ENCODE measurements at regions not wholly inside any gene's neighbourhood (a gene's known extent, or its start where the extent isn't known, plus 50 kb on each side); places are given as distances from the start of the nearest gene placed in this dataset.

DNA sequence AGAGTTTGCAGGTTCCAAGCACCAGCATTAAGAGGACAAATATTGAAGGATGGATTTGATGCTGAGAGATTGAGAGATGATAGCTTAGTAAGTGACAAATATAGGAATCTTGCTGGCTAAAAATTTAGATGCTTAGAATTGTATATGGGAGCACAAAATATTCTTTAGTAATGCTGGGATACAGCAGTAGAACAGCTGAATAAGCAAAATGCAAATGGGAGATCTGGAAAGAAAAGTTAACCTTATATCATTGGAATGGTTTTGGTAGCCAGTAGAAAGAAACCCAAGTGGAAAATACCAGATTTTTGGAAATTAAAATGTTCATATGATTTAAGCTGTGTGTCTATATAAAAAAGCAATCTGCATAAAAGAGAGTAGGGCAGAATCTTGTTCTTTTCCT, 308.6 kb upstream of the CPEB2 start:
- Mint-ChIP-seq H3K27ac (no peak overlapping the region), H3K4me1 (ENCODE audit: low read depth) (no peaks in the 10 kb centered on the region), H3K27me3 (ENCODE audit: low read depth) (peaks cover 9% of the 10 kb centered on the region), H3K4me3 (no peak overlapping the region), H3K36me3 (ENCODE audit: low read depth) (no peaks in the 10 kb centered on the region), H3K9me3 (peaks cover 3% of the 10 kb centered on the region)
- no peak for DNase-seq
- intact Hi-C loops (cut with micrococcal nuclease) = no loop called here
- CTCF ChIA-PET = no interaction called here

DNA sequence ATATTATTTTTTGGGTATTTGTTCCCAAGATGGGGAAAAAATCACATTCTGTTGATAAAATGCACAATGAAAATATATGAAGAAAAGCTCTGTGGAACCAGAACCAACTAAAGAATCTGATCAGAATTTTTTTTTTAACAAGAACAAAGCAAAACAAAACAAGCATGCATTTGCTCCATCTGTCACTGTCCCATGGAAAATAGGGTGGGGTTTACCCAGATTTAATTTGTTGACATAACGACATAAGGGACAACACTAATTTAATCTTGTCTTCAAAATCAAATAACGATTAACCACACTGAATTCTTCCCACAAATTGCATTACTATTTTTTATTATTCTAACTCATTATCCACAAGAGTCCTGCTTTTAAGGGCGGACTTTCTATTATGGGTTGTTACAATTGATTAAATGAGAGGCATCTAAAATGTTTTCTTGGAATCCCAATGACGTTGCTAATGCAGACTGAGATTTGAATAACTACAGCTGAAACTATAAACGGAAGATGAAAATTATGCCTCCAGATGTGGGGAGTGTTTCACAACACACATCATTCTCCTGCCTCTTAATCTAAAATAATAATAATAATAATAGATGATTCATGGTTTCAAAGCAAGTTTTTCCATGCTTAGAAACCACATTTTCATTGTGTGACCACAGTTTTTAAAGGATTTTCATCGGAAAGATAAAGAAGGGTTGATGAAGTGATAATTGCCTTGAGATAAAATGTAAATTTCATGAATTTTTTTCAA, 307.0 kb upstream of the CPEB2 start:
- H3K27ac Mint-ChIP-seq = no peak overlapping the region
- no peak overlapping the region for H3K4me3 Mint-ChIP-seq
- no peaks in the 10 kb centered on the region for H3K4me1 Mint-ChIP-seq (ENCODE audit: low read depth)
- peaks cover 10% of the 10 kb centered on the region for H3K27me3 Mint-ChIP-seq (ENCODE audit: low read depth)
- peaks cover 3% of the 10 kb centered on the region for H3K9me3 Mint-ChIP-seq
- CTCF ChIA-PET = no interaction called here
- H3K36me3 Mint-ChIP-seq (ENCODE audit: low read depth) = no peaks in the 10 kb centered on the region
- intact Hi-C loops (cut with micrococcal nuclease) = no loop called here
- no peak for DNase-seq

DNA sequence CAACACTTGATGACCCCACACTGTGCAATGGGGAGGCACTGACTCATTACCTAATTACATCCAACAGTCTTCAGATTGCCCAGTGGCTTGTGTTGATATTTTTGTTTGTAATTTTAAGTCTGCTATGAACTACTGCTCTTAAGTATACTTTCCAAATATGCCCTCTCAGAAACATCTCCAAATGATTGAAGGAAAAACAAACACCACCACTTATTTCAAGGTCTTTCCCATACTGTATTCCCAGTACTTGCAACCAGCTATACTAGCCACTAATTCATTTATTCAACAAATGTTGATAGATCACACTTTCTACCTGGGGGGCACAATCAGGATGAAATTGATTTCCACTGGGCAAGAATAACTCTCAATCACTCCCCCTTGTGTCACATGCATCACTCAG, 302.2 kb upstream of the CPEB2 start:
- Mint-ChIP-seq H3K4me3 (no peak overlapping the region), H3K9me3 (no peaks in the 10 kb centered on the region), H3K27ac (no peak overlapping the region), H3K27me3 (ENCODE audit: low read depth) (peaks cover 12% of the 10 kb centered on the region), H3K4me1 (ENCODE audit: low read depth) (peaks cover 8% of the 10 kb centered on the region), H3K36me3 (ENCODE audit: low read depth) (no peaks in the 10 kb centered on the region)
- intact Hi-C loops (cut with micrococcal nuclease) = no loop called here
- no peak for DNase-seq
- CTCF ChIA-PET = interaction anchor here (0.6 kb wide), 1 partner anchor 17 kb away, joined by 4 read pairs; no protein-coding TSS in a partner anchor

DNA sequence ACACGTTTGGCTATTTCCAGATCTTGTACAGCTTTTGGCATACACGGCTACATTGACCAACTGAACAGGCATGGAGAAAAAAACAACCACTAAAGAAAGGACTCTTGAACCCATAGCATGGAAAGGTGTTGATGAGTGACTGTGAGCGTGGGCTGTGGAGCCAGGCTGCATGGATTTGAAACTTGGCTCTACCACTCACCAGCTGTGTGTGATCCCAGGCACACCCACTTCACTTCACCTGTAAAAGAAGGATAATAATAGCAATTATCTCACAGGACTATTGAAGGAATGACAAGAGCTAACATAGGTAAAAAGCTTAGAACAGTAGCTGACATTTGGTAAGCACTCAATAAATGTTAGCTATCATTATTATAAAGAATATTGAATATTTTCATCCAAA, 301.7 kb upstream of the CPEB2 start:
- Mint-ChIP-seq H3K36me3 (ENCODE audit: low read depth) (no peaks in the 10 kb centered on the region), H3K4me1 (ENCODE audit: low read depth) (peaks cover 8% of the 10 kb centered on the region), H3K27me3 (ENCODE audit: low read depth) (peaks cover 12% of the 10 kb centered on the region), H3K27ac (no peak overlapping the region), H3K9me3 (no peaks in the 10 kb centered on the region), H3K4me3 (no peak overlapping the region)
- CTCF ChIA-PET = interaction anchor here (0.6 kb wide), 1 partner anchor 18 kb away, joined by 4 read pairs; no protein-coding TSS in a partner anchor
- intact Hi-C loops (cut with micrococcal nuclease) = no loop called here
- no peak for DNase-seq

DNA sequence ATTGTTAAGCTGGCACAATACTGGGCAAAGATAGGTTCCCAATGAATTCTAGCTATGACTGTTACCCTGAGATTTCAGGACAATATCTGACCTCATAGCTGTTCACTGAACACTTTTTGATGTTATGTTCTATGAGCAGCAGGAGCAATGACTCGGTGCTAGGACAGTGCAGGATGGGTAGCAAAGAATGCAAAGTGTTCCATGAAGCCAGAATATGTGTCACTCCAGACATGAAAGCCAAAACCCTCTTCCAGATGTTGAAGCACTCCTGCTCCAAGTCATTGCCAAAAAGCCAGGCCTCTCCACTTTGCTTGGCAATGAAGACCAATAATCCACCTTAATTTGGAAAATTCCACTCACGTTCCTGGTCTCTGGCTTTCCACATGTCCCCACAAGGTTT, 300.9 kb upstream of the CPEB2 start:
- Mint-ChIP-seq H3K4me3 (no peak overlapping the region), H3K27me3 (ENCODE audit: low read depth) (peaks cover 12% of the 10 kb centered on the region), H3K4me1 (ENCODE audit: low read depth) (peaks cover 8% of the 10 kb centered on the region), H3K36me3 (ENCODE audit: low read depth) (no peaks in the 10 kb centered on the region), H3K9me3 (no peaks in the 10 kb centered on the region), H3K27ac (no peak overlapping the region)
- DNase-seq = no peak
- CTCF ChIA-PET = no interaction called here
- intact Hi-C loops (cut with micrococcal nuclease) = no loop called here

DNA sequence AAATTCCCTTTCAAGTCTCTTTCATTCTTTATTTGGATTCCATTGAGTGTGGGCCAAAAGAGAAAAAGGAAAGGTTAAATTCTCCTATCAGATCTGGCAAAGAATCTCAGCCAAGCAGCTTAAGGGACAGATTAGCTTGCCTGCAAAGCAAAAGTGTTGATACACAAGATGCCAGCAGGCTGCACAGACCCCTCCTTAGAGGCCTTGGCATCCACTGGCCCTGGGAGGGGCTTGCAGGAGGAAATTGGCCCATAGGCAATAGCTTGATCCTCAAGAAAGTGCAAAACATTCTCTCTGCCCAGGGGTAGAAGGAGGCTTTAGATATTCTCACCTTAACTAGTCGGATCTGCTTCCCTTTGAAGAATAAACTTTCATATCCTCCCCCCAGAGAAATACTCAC, 300.4 kb upstream of the CPEB2 start:
- Mint-ChIP-seq H3K9me3 (no peaks in the 10 kb centered on the region), H3K27ac (no peak overlapping the region), H3K27me3 (ENCODE audit: low read depth) (peaks cover 12% of the 10 kb centered on the region), H3K4me1 (ENCODE audit: low read depth) (peaks cover 8% of the 10 kb centered on the region), H3K36me3 (ENCODE audit: low read depth) (no peaks in the 10 kb centered on the region), H3K4me3 (no peak overlapping the region)
- DNase-seq = no peak
- intact Hi-C loops (cut with micrococcal nuclease) = no loop called here
- CTCF ChIA-PET = no interaction called here

DNA sequence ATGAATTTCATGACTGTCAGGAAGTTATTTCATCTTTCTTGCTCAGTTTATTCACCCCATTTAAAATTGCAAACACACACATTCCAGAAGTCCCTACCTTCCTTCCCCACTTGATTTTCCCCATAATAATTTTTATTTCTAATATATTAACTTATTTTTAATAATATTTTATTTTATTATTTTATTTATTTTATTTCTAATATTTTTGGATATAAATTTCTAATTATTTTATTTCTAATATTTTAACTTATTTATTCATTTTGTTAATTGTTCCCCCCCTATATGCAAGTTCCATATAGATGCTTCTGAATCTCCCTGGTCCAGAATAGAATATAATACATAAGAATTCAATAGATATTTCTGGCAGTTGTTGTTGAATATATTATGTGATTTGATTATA, 293.7 kb upstream of the CPEB2 start:
- DNase-seq = no peak
- H3K4me3 Mint-ChIP-seq = no peak overlapping the region
- no peak overlapping the region for H3K27ac Mint-ChIP-seq
- no peaks in the 10 kb centered on the region for H3K9me3 Mint-ChIP-seq
- intact Hi-C loops (cut with micrococcal nuclease) = no loop called here
- CTCF ChIA-PET = no interaction called here
- peaks cover 12% of the 10 kb centered on the region for H3K27me3 Mint-ChIP-seq (ENCODE audit: low read depth)
- H3K4me1 Mint-ChIP-seq (ENCODE audit: low read depth) = no peaks in the 10 kb centered on the region
- no peaks in the 10 kb centered on the region for H3K36me3 Mint-ChIP-seq (ENCODE audit: low read depth)

DNA sequence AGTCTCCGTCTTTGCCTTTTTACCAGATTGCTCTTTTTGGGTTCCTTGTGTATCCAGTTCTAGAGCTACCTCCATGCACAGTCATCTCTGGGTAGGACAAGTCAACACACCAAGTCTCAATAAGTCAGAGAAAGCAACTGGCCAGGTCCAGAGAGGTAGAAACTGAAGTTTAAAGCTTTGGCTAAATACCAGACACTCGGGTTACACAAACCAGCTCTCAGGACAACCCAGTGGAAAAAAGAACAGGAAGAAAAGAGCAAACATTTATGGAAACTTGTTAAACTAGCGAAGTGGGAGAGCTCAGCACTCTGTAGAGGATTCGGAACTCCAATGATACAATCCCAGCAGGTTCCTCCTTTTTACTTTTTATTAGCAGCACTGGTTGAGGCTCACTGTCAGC, 291.0 kb upstream of the CPEB2 start:
- DNase-seq = no peak
- no peaks in the 10 kb centered on the region for H3K9me3 Mint-ChIP-seq
- no peaks in the 10 kb centered on the region for H3K4me1 Mint-ChIP-seq (ENCODE audit: low read depth)
- CTCF ChIA-PET = no interaction called here
- peaks cover 11% of the 10 kb centered on the region for H3K27me3 Mint-ChIP-seq (ENCODE audit: low read depth)
- no peak overlapping the region for H3K4me3 Mint-ChIP-seq
- intact Hi-C loops (cut with micrococcal nuclease) = no loop called here
- no peaks in the 10 kb centered on the region for H3K36me3 Mint-ChIP-seq (ENCODE audit: low read depth)
- no peak overlapping the region for H3K27ac Mint-ChIP-seq

DNA sequence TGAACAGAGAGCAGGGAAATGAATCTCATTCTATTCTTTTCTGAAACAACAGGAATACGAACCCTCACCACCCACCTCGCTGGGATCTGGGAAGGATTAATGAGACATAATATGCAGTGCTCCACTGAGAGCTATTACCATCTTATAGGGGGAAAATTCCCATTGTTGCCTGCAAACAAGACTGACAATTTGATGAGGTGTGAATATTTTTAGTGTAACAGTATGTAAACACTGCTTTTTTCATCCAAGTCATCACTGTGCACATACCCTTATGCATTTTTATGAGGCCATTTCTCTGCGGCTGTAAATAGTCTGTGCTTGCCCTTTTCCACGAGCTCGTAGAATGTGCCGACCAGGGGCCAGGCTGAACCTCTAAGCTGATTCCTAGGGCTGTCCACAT, 285.6 kb upstream of the CPEB2 start:
- Mint-ChIP-seq H3K27me3 (ENCODE audit: low read depth) (peaks cover 35% of the 10 kb centered on the region), H3K4me3 (no peak overlapping the region), H3K36me3 (ENCODE audit: low read depth) (no peaks in the 10 kb centered on the region), H3K4me1 (ENCODE audit: low read depth) (no peaks in the 10 kb centered on the region), H3K9me3 (peaks cover 7% of the 10 kb centered on the region), H3K27ac (no peak overlapping the region)
- CTCF ChIA-PET = no interaction called here
- intact Hi-C loops (cut with micrococcal nuclease) = no loop called here
- DNase-seq = no peak

DNA sequence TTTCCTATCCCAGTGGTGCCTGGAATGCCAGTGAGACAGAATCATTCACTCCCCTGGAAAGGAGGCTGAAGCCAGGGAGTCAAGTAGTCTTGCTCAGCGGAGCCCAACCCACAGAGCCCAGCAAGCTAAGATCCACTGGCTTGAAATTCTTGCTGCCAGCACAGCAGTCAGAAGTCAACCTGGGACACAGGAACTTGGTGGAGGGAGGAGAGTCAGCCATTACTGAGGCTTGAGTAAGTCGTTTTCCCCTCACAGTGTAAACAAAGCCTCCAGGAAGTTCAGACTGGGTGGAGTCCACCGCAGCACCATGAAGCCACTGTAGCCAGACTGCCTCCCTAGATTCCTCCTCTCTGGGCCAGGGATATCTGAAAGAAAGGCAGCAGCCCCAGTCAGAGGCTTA, 283.2 kb upstream of the CPEB2 start:
- Mint-ChIP-seq H3K27me3 (ENCODE audit: low read depth) (peaks cover 37% of the 10 kb centered on the region), H3K9me3 (peaks cover 7% of the 10 kb centered on the region), H3K4me3 (no peak overlapping the region), H3K4me1 (ENCODE audit: low read depth) (no peaks in the 10 kb centered on the region), H3K27ac (no peak overlapping the region), H3K36me3 (ENCODE audit: low read depth) (no peaks in the 10 kb centered on the region)
- CTCF ChIA-PET = no interaction called here
- no peak for DNase-seq
- intact Hi-C loops (cut with micrococcal nuclease) = no loop called here

DNA sequence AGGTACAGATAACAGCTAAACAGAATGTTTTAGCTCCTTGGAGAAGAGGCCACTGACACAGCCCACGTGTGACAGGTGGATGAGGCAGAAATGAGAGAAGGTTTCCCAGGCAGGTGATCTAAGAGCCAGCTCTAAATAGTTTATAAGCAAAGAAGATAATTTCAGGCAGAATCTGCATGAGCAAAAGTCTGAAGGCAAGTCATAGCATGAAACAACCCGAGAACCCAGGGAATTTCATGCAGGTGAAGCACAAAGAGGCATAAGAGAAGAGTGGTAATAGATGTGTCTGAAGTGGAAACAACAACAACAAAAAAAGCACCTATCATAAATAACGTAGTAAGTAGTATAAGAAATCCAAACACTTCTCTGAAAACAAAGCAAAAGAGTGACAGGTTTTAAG, 275.8 kb upstream of the CPEB2 start:
- intact Hi-C loops (cut with micrococcal nuclease) = no loop called here
- Mint-ChIP-seq H3K27ac (no peak overlapping the region), H3K27me3 (ENCODE audit: low read depth) (peaks cover 20% of the 10 kb centered on the region), H3K36me3 (ENCODE audit: low read depth) (no peaks in the 10 kb centered on the region), H3K9me3 (peaks cover 2% of the 10 kb centered on the region), H3K4me1 (ENCODE audit: low read depth) (no peaks in the 10 kb centered on the region), H3K4me3 (no peak overlapping the region)
- no peak for DNase-seq
- CTCF ChIA-PET = no interaction called here

DNA sequence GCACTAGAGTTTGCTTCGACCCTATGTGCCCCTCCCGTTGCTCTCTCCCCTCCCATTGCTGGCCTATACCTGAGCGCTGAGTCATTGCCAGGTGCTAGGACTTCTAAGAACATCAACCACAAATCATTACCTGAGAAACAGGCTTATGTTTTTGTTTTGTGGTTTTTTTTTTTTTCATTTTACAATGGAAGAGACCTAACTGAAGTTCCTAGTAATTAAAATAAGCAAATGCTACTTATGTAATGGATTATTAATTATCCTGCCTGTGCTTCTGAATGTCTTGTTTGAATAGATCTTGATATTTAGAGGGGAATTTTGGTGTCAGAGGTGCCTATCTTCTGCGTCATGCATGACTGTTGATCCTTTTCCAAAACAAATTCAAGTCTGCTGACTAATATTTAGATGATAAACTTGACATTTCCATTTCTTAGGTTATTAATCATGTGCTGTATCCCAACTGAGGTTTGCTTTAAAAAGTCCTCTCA, 275.4 kb upstream of the CPEB2 start:
- Mint-ChIP-seq H3K4me1 (ENCODE audit: low read depth) (no peaks in the 10 kb centered on the region), H3K9me3 (no peaks in the 10 kb centered on the region), H3K36me3 (ENCODE audit: low read depth) (no peaks in the 10 kb centered on the region), H3K27ac (no peak overlapping the region), H3K4me3 (no peak overlapping the region), H3K27me3 (ENCODE audit: low read depth) (peaks cover 16% of the 10 kb centered on the region)
- CTCF ChIA-PET = no interaction called here
- intact Hi-C loops (cut with micrococcal nuclease) = no loop called here
- no peak for DNase-seq

DNA sequence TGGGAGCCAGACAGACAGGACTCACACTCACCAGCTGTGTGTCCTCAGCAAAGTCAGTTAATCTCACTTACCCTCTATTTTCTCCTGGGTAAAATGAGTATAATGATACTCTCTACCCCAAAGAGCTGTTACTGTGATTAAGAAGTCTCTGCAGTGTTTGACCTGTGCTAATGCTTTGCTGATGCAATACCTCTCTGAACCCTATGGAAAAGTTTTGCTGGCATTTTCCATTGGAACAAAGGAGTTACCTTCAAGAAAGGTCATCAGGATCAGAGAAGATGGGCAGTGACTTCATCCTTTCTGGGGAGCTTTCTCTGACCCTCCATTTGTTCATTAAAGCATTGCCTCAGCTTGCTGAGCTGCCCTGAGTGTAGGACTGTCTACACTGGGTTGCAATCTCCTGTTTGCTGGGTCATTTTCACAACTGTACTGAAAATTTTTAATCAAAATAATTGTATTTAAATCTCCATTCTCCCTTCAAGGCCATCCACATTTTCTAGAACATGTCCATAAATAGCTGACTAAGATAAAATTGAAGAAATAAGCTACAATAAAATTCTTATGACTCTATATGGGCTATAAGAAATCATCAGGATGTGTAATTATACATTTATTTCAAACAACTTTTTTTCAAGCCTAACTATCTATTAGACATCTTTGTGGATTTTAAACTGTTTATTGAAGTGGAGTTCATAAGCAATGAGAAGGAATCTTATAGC, 272.8 kb upstream of the CPEB2 start:
- Mint-ChIP-seq H3K4me3 (no peak overlapping the region), H3K36me3 (ENCODE audit: low read depth) (no peaks in the 10 kb centered on the region), H3K4me1 (ENCODE audit: low read depth) (no peaks in the 10 kb centered on the region), H3K27ac (no peak overlapping the region), H3K9me3 (peaks cover 2% of the 10 kb centered on the region), H3K27me3 (ENCODE audit: low read depth) (peaks cover 6% of the 10 kb centered on the region)
- no peak for DNase-seq
- CTCF ChIA-PET = no interaction called here
- intact Hi-C loops (cut with micrococcal nuclease) = no loop called here
